ENCODE measurements at regions not wholly inside any gene's neighbourhood (a gene's known extent, or its start where the extent isn't known, plus 50 kb on each side); places are given as distances from the start of the nearest gene placed in this dataset.

GRCh38 chr5:142421621-142422397 is 97.0 kb upstream of the SPRY4 start:
- no peak overlapping the region for H3K4me3 ChIP-seq (ENCODE audit: control insufficient read depth, low read depth, low read length)
- TF ChIP-seq, protein P1, sequence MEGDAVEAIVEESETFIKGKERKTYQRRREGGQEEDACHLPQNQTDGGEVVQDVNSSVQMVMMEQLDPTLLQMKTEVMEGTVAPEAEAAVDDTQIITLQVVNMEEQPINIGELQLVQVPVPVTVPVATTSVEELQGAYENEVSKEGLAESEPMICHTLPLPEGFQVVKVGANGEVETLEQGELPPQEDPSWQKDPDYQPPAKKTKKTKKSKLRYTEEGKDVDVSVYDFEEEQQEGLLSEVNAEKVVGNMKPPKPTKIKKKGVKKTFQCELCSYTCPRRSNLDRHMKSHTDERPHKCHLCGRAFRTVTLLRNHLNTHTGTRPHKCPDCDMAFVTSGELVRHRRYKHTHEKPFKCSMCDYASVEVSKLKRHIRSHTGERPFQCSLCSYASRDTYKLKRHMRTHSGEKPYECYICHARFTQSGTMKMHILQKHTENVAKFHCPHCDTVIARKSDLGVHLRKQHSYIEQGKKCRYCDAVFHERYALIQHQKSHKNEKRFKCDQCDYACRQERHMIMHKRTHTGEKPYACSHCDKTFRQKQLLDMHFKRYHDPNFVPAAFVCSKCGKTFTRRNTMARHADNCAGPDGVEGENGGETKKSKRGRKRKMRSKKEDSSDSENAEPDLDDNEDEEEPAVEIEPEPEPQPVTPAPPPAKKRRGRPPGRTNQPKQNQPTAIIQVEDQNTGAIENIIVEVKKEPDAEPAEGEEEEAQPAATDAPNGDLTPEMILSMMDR (IDR thresholded peaks at IDR 0.05; ENCODE audit: control insufficient read depth, insufficient read depth, low read depth, low read length, missing control alignments) = no peak
- no peak for DNase-seq (ENCODE audit: low read depth)

GRCh38 chr5:142421228-142421617 is 96.4 kb upstream of the SPRY4 start:
- TF ChIP-seq, protein P1 (IDR thresholded peaks at IDR 0.05; ENCODE audit: control insufficient read depth, insufficient read depth, low read depth, low read length, missing control alignments) = no peak
- DNase-seq (ENCODE audit: low read depth) = no peak

GRCh38 chr5:142420561-142421227 is 95.9 kb upstream of the SPRY4 start:
- no peak for DNase-seq (ENCODE audit: low read depth)
- no peak overlapping the region for H3K4me3 ChIP-seq (ENCODE audit: control insufficient read depth, low read depth, low read length)
- TF ChIP-seq, protein P1 (IDR thresholded peaks at IDR 0.05; ENCODE audit: control insufficient read depth, insufficient read depth, low read depth, low read length, missing control alignments) = no peak

More at GRCh38 chr5:142421228-142421617, 96.4 kb upstream of the SPRY4 start:
- H3K4me3 ChIP-seq (ENCODE audit: control insufficient read depth, low read depth, low read length) = no peak overlapping the region

GRCh38 chr5:142412581-142412980 is 87.8 kb upstream of the SPRY4 start:
- no peak for DNase-seq (ENCODE audit: low read depth)
- TF ChIP-seq, protein P1 (IDR thresholded peaks at IDR 0.05; ENCODE audit: control insufficient read depth, insufficient read depth, low read depth, low read length, missing control alignments) = no peak
- H3K4me3 ChIP-seq (ENCODE audit: control insufficient read depth, low read depth, low read length) = no peak overlapping the region

GRCh38 chr5:142411656-142412425 is 87.0 kb upstream of the SPRY4 start:
- H3K4me3 ChIP-seq (ENCODE audit: control insufficient read depth, low read depth, low read length) = no peak overlapping the region
- DNase-seq (ENCODE audit: low read depth) = no peak
- TF ChIP-seq, protein P1 (IDR thresholded peaks at IDR 0.05; ENCODE audit: control insufficient read depth, insufficient read depth, low read depth, low read length, missing control alignments) = no peak

DNA sequence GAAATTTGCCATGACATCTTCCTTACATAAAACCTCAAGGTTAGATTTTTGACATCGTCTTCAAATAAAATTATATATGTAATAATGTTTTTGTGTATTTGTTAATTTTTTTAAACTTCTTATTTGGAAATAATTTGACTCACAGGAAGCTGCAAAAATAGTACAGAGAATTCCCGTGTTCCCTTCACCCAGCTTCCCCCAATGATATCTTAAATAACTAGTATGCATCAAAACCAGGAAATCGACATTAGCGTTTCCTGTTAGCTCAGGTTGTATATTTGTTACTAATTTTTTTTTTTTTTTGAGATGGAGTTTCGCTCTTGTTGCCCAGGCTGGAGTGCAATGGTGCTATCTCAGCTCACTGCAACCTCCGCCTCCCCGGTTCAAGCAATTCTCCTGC is 86.3 kb upstream of the SPRY4 start:
- TF ChIP-seq, protein P1 (IDR thresholded peaks at IDR 0.05; ENCODE audit: control insufficient read depth, insufficient read depth, low read depth, low read length, missing control alignments) = no peak
- DNase-seq (ENCODE audit: low read depth) = no peak
- no peak overlapping the region for H3K4me3 ChIP-seq (ENCODE audit: control insufficient read depth, low read depth, low read length)
